ENCODE measurements at regions not wholly inside any gene's neighbourhood (a gene's known extent, or its start where the extent isn't known, plus 50 kb on each side); places are given as distances from the start of the nearest gene placed in this dataset.
A peak's percentile ranks its signal among the peaks of the same experiment; 100 is the strongest.

- POLR2A ChIA-PET, result no interaction called here
- Histone ChIP-seq H3K27me3 (ENCODE audit: control insufficient read depth, insufficient read depth, low read length) (no peaks in the 10 kb centered on the region), H3K36me3 (ENCODE audit: control insufficient read depth, insufficient read depth, low read length) (no peaks in the 10 kb centered on the region), H3K4me3 (ENCODE audit: low read depth, low read length) (no peak overlapping the region)
- TF ChIP-seq, protein P1, sequence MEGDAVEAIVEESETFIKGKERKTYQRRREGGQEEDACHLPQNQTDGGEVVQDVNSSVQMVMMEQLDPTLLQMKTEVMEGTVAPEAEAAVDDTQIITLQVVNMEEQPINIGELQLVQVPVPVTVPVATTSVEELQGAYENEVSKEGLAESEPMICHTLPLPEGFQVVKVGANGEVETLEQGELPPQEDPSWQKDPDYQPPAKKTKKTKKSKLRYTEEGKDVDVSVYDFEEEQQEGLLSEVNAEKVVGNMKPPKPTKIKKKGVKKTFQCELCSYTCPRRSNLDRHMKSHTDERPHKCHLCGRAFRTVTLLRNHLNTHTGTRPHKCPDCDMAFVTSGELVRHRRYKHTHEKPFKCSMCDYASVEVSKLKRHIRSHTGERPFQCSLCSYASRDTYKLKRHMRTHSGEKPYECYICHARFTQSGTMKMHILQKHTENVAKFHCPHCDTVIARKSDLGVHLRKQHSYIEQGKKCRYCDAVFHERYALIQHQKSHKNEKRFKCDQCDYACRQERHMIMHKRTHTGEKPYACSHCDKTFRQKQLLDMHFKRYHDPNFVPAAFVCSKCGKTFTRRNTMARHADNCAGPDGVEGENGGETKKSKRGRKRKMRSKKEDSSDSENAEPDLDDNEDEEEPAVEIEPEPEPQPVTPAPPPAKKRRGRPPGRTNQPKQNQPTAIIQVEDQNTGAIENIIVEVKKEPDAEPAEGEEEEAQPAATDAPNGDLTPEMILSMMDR (IDR thresholded peaks at IDR 0.05; ENCODE audit: insufficient read depth, low read depth, low read length), result no peak
- CTCF ChIA-PET, result interaction anchor here (0.7 kb wide), 1 partner anchor 10 kb away, joined by 3 read pairs; no protein-coding TSS in a partner anchor
- DNase-seq (ENCODE audit: low read depth), result no peak
Measured at GRCh38 chr2:157077753-157078350, 179.7 kb upstream of the GALNT5 start.

GRCh38 chr2:157082950-157083349, 174.6 kb upstream of the GALNT5 start:
- ChIA-PET POLR2A (no interaction called here), CTCF (no interaction called here)
- no peak for DNase-seq (ENCODE audit: low read depth)
- no peaks in the 10 kb centered on the region for H3K27me3 ChIP-seq (ENCODE audit: control insufficient read depth, insufficient read depth, low read length)
- H3K36me3 ChIP-seq (ENCODE audit: control insufficient read depth, insufficient read depth, low read length), result no peaks in the 10 kb centered on the region
- TF ChIP-seq, protein P1 (IDR thresholded peaks at IDR 0.05; ENCODE audit: insufficient read depth, low read depth, low read length), result no peak
- no peak overlapping the region for H3K4me3 ChIP-seq (ENCODE audit: low read depth, low read length)

DNA sequence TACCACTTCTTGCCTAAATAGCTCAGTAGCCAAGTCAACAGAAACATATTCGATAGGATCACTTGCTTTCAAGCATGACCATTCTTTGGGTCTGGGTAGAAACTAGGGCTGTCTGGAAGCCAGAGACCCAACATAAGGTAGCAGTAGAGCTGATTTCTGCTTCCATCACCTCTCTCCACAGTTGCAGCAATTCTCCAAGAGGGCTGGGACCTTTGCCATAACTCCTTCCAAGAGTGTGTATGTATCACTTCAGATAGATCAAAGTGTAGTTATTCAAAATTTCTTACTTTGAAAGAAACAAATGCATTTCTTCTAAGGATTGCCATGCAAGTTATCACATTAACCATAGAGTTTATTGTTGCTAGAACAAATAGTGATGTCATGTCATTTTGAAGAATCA, 172.0 kb upstream of the GALNT5 start:
- TF ChIP-seq, protein P1 (IDR thresholded peaks at IDR 0.05; ENCODE audit: insufficient read depth, low read depth, low read length), result no peak
- ChIA-PET POLR2A (no interaction called here), CTCF (interaction anchor here (1.0 kb wide), 1 partner anchor 1708 kb away, joined by 3 read pairs; no protein-coding TSS in a partner anchor)
- no peaks in the 10 kb centered on the region for H3K36me3 ChIP-seq (ENCODE audit: control insufficient read depth, insufficient read depth, low read length)
- H3K27me3 ChIP-seq (ENCODE audit: control insufficient read depth, insufficient read depth, low read length), result no peaks in the 10 kb centered on the region
- H3K4me3 ChIP-seq (ENCODE audit: low read depth, low read length), result no peak overlapping the region
- DNase-seq (ENCODE audit: low read depth), result no peak

- CTCF ChIA-PET, result interaction anchor here (0.8 to 1.6 kb wide), 2 partner anchors 10 to 106 kb away, joined by 3 to 6 read pairs; no protein-coding TSS in a partner anchor
Measured at GRCh38 chr2:157087373-157088002, 170.0 kb upstream of the GALNT5 start.

GRCh38 chr2:157093666-157094065, 163.8 kb upstream of the GALNT5 start:
- DNase-seq (ENCODE audit: low read depth), result no peak
- TF ChIP-seq, protein P1 (IDR thresholded peaks at IDR 0.05; ENCODE audit: insufficient read depth, low read depth, low read length), result no peak
- ChIA-PET POLR2A (no interaction called here), CTCF (no interaction called here)
- Histone ChIP-seq H3K36me3 (ENCODE audit: control insufficient read depth, insufficient read depth, low read length) (no peaks in the 10 kb centered on the region), H3K27me3 (ENCODE audit: control insufficient read depth, insufficient read depth, low read length) (no peaks in the 10 kb centered on the region), H3K4me3 (ENCODE audit: low read depth, low read length) (no peak overlapping the region)

More at GRCh38 chr2:157087373-157088002, 170.0 kb upstream of the GALNT5 start:
- Histone ChIP-seq H3K27me3 (ENCODE audit: control insufficient read depth, insufficient read depth, low read length) (no peaks in the 10 kb centered on the region), H3K4me3 (ENCODE audit: low read depth, low read length) (no peak overlapping the region), H3K36me3 (ENCODE audit: control insufficient read depth, insufficient read depth, low read length) (no peaks in the 10 kb centered on the region)
- peak; percentile 8 for DNase-seq (ENCODE audit: low read depth)
- POLR2A ChIA-PET, result no interaction called here
- TF ChIP-seq, protein P1 (IDR thresholded peaks at IDR 0.05; ENCODE audit: insufficient read depth, low read depth, low read length), result no peak

Measured in BJ (cell line).